Activated naive CD4-positive, alpha-beta T cell (primary cell): ENCODE measurements at regions not wholly inside any gene's neighbourhood (a gene's known extent, or its start where the extent isn't known, plus 50 kb on each side); places are given as distances from the start of the nearest gene placed in this dataset.

Experiments
- DNase-seq, 4 experiments: peaks; one replicate each; lab custom pipeline; 2025; lab: John Stamatoyannopoulos, UW

DNA sequence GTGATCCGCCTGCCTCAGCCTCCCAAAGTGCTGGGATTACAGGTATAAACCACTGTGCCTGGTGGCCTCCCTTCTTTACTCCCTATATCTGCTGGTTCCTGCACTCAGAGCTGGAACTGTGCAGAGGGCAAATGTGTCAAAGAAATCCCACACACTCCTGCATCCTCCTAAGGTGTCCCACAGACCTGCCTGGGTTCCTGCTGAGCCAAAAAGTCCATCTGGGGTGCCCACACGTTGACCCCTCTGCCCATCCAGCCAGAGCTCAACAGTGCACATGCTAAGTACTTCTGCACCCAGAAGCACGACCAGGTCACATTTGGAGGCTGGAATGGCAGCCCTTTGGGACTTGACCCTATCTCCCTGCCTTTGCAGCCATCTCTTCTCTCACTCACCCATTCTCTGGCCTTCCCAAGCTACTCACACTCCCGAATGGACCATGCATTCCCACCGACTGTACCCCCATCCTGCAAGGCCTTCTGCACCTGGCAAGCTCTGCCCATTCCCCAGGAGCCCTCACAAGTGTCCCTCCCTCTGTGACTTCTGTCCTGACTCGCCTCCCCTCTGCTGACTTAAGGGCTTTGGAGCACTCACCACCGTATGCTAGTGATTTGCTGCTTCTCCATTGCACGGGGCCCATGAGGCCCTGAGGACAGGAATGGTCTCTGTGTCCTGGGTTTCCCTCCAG lies 152.1 kb downstream of the KCTD15 start:
- DNase-seq, result no peak

DNA sequence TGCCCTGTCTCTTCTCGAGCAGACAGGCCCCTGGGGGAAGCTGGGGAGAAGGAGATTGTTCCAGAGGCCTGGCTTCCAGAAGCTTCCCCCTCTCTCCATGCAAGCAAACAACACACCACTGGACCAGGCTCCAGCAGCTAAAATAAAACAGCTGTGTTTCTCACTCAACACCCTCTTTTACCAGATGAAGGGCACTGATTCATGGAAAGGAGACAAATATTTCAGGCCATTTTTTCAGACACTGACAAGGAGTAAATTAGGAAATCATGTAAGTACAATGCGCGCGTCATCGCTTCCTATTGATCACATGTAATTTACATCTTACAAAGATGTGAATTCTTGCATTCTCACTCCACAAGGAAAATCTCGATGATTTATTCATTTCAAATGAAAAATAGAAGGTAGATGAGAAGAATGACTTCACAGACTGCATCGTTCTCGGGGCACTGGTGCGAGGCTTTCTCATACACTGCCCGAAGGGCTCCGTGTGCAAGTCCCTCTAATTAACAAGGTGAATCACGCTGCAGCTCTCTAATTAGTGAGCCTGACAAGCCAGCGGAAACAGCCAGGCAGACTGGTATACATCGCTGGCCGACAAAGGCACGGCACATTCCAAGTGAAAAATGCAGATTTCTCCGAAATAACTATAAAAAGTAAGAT lies 153.6 kb downstream of the KCTD15 start:
- no peak for DNase-seq

DNA sequence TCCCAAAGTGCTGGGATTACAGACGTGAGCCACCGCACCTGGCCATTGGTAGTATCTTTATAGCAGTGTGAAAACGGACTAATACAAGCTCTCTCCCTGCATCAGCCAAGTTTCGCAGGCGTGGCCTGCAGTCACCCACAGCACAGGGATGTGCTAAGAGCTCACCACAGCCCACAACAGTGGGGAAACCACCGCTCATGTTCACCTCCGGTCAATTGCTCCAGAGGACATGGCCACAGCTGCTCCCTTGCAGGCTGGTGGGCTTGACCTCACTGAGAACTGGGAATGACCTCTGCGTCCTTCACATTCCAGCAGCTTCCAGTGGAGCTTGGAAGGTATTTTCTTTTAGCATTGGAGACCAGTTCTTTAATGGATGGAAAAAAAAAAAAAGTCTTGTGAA lies 156.4 kb downstream of the KCTD15 start:
- DNase-seq, result no peak

DNA sequence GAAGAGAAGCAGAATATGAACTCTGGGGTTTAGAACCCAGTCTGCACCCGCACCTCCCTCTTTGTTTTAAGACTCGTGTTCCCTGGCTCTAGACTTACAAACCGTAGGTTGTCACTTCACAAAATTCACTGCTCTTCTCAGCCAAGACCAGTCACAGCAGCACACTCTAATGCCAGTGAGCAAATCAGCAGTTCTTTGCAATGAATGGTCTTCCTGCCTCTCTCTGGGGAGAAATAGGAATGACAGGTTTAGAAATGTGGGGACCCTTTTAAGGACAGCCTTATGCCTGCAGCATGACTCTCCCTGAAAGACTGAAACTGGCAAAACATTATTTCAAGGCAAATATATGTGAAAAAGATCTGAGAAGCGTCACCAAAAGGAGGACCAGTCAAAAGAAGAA lies 156.9 kb downstream of the KCTD15 start:
- no peak for DNase-seq

DNA sequence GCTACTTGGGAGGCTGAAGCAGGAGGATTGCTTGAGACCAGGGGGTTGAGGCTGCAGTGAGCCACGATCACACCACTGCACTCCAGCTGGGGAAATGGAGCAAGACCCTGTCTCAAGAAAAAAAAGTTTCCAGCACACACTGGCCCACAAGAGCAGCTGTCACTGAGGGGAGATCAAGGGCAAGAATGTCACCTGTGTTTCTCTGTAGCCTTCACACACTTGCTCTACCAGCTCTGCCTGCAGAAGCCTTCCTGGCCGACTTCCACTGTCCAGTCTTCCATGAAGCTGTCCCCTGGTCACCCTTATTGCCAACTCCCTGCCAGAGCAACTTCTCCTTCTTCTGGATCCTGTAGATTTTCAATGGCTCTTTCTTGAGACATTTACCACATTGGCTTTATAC lies 158.0 kb downstream of the KCTD15 start:
- DNase-seq, result no peak

DNA sequence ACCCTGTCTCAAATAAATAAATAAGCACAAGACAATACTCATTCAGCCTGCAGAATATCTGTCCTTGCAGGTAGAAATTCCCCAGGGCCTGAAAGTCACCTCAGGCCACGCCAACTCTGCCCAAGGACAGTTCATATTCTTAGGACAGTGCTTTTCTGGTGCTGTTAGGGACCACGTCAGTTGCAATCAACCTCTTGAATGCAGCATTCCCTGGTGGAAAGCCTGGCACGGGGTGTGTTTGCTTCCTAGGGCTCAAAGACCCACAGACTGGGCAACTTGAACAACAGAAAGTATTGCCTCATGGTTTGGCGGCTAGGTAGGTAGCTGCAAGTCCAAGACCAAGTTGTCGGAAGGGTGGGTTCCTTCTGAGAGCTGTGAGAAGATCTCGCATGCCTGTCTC lies 160.3 kb downstream of the KCTD15 start:
- no peak for DNase-seq

DNA sequence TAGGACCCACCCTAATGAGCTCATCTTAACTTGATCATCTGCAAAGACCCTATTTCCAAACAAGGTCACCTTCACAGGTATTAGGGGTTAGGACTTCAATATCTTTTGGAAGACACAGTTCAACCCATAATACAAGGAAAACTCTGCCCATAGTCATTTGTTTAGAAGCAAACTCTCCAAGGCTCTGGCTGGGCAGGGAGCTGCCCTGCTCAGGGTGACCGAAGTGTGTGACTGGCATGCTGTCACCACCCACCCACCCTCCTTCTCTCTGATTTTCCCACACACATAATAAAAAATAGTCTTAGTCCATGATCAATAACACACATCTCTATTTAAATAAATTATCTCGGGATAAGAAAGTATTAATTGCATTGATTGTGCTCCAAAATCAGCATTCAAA lies 161.1 kb downstream of the KCTD15 start:
- DNase-seq, result no peak

DNA sequence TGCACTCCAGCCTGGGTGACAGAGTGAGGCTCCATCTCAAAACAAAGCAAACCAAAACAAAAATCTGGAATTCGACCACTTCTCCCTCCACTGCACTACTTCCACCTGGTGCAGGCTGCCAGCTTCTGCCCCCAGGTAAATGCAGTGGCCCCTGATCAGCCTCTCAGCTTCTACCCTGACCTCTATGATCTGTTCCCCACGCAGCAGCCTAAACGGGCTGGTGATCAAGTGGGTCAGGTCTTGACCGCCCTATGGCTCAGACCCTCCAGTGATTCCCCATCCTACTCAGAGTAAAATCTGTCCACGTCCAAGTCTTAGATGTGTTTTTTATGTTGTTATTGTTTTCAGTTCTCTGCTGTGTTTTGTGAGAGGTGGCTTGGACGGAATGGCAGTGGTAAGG lies 163.9 kb downstream of the KCTD15 start:
- no peak for DNase-seq

DNA sequence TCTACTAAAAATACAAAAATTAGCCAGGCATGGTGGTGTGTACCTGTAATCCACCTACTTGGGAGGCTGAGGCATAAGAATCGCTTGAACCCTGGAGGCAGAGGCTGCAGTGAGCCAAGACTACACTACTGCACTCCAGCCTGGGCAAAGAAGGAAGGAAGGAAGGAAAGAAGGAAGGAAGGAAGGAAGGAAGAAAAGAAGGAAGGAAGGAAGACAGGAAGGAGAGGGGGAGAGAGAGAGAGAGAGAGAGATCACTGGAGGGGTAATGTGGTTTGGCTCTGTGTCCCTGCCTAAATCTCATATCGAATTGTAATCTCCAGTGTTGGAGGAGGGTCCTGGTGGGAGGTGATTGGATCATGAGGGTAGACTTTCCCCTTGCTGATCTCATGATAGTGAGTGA lies 165.5 kb downstream of the KCTD15 start:
- DNase-seq, result no peak

DNA sequence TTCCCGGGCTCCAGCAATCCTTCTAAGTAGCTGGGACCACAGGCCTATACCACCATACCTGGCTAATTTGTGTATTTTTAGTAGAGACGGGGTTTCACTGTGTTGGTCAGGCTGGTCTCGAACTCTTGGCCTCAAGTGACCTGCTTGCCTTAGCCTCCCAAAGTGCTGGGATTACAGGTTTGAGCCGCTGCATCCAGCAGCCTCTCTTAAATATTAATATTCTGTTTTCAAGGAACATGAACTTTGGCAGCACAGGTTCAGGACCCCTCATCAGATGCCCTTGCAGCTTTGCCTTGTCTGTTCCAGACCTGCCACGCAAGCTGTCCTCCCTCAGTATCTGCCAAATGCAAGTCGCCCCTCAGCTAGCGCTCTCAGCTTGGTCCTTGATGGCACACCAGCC lies 166.8 kb downstream of the KCTD15 start:
- no peak for DNase-seq

DNA sequence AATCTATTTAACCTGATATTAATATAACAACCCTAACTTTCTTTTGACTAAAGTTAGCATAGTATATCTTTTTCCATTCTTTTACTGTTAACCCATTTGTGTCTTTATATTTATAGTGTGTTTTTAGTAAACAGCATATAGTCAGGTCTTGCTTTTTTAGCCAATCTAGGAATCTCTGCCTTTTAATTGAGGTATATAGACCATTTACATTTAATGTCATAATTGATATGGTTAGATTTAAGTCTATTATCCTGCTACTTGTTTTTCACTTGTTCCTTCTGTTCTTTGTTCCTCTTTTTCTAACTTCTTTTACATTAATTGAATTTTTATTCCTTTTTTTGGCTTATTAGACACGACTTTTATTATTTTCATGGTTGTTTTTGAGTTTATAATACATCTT lies 174.4 kb downstream of the KCTD15 start:
- DNase-seq, result no peak

DNA sequence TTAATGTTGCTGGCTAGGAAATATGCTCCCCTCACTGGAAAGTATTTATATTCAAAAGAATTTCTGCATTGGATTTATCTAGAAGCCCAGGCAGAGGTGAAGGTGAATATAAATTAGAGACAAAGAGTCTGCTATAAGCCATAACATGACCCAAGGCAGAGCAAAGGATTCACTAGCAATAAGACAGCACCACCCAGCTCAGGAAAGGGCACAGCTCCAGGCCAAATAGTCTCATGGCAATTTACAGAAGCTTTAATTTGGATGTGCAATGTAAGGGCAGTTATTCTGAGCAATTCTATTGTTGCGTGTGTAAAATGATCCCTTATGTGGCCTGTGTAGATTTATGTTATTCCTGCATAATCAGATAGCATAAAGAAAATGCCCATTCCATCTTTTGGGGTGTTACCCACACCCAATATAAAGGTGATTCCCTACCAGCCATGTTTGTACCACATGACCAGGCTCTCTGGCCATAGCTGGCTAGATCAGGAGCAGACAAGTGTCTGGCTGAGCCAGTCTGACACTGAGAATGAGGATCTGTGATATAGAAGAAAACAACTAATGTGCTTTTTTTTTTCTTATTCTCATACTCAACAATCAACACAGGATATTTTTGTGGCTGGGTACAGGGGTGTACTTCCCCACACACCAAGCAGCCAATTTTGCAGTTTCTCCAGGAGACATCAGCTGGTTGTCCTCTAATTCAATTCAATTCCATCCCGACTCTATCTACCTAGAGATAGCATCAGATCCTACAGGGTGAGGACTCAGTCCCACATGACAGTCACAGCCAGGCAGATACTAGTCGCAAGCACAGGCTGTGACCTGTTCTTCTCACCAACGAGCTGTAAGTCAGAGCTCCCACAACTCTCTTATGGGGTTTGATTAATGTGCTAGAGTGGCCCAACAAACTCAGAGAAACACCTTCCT lies 181.4 kb downstream of the KCTD15 start:
- no peak for DNase-seq

DNA sequence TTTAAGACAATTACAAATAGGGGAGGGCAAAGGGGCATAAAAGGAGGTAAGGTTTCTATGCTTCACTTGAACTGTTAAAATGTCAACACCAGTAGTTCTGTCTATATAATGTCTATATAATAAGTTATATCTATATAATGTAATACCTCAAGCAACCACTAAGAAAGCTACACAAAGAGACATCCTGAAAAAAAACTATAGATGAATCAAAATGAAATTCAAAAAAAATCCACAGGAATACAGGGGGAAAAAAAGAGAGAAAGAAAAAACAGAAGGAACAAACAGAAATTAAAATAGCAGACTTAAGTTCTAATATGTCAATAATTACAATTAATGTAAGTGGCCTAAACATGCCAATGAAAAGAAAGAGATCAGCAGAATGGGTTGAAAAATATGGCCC lies 186.0 kb downstream of the KCTD15 start:
- DNase-seq, result no peak

DNA sequence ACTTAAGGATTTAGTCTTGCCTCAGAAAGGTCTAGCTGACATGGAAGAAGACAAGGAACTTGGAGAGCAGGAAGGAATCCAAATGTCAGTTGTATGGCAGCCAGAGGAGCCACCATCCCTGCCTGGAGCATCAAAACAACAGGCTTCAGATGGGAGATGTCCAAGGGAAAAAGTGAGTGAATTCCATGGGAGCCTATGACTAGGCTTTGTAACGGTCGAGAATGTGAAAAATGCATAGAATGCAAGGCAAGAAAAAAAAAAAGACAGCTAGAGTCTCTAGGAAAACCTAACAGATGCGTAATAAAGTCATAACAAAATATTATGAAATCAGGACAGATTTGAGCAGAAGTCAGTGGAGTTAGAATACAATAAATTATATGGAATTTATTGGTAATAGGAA lies 183.7 kb upstream of the LSM14A start:
- DNase-seq, result no peak

DNA sequence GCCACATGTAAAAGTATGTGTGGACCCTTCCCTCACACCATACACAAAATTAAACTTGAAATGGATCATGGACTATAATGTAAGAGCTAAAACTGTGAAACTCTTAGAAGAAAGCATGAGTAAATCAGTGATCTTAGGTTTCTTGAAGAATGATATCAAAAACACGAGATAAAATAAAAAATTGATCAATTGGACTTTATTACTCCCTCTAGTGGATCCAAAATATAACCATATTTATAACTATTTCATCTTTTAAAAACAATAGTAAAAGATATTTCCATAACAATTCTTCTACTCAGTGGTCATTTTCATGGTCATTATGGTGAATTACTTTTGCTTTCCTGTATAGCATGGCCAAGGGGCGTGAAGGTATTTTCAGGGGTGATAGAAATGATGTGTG lies 174.6 kb upstream of the LSM14A start:
- no peak for DNase-seq

DNA sequence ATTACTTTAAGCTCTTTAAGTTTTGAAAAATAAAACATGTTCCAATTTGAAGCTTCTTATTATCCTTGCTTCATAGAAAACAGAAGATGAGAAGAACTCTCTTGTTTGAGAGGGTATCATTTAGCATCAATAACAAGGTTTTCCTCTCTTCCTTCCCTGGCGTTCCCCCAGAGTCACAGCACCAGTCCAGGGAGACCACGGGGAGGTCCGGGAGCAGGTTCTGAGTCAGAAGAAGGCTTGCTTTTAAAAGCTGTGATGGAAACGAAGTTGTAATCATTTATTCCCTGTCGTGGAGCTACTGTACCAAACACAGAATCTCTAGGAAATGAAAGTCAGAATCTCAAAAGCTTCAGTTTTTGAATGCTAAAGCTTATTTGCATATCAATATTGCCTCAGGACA lies 174.0 kb upstream of the LSM14A start:
- DNase-seq, result no peak

DNA sequence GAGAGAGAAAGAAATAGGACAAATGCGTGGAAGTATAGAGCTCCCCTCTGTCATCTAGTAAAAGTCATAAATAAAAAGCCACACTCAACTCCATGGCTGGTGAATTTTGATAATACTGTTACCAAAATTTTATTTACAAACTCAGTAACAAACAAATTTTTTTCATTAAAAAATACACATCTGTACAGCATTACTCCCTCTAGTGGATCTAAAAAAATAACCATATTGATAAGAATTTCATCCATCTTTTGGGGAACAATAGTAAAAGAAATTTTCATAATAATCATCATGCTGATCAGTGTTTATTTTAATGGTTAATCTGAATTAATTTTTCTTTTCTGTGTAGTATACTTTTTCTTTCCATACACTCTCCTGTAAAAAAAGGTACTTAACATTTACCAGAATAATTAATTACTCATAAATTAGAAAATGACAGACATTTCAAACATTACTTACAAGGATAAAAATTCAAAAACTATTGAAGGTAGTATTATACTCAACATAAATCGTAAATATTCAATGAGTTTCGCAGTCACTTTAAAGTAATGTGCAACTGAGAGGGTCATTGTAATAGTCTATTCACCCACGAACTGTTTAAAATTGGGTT lies 173.5 kb upstream of the LSM14A start:
- no peak for DNase-seq

DNA sequence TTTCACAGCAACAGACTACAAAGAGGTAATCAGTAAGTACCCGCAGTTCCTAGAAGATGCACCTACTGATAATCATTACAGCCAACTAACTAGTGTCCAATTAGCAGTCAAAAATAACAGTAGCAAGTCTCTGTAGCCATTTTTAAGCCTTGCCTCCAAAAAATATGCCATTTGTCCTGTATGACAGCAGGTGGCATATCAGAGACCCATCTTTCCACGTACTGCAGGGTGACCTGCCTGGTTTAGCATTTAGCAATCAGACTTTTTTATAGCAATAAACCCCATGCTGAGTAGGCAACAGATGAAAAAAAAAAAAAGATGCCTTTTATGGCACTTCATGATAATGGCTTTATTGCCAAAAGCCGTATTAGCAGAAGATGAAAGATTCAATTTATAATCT lies 155.3 kb upstream of the LSM14A start:
- DNase-seq, result no peak

DNA sequence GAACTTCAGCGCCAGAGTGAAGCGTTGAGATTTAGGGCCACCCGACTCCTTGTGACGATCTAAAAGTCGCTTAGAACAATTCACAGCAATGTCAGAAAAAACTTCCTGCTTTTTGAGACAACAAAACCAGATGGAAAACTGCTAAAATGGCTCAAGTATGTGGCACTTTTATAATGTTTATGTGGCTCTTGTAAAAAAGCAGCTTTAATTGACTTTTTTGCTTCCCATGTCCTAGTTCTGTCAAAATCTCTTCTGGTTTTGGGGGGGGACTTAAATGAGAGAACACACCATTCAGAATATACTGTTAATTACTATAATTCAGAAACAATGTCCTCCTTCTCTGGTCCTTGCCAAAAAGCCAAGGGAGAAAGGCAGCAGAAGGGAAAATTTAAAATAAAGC lies 154.7 kb upstream of the LSM14A start:
- no peak for DNase-seq

DNA sequence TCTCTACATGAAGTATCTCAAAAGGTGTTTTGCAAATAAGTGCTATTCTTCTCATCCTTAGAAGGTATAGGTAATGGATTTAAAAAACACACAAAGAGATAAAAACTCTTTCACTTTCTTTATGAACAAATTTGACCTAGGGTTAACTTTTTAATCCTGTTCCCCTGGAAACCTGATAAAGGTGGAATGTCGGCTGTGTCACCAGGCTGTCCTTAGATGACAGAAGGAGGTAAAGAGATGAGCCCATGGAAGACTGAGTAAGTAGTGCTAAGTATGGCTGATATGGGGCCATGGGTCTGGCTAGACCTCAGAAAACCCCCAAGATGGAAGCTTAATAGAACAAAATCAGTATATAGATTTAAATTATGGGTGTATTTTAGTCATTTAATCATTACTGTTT lies 153.8 kb upstream of the LSM14A start:
- DNase-seq, result no peak

DNA sequence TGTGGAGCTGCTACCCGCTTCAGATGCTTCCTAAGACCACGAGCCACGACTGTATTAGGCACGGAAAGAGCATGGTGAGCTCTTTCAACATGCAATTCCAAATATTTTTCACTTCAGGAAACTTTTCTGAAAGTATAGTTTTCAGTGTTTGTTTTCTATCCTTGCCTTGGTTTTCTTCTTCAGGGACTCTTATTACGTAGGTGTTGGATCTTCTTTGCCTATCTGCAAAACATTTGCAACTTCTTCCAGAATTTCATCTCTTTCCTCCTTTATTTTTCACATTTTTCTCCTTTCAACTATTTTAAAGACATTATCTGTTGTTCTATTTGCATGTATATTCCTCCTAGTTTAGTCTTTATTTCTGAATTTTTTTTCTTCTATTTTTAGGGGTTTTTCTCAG lies 148.9 kb upstream of the LSM14A start:
- DNase-seq, result no peak

DNA sequence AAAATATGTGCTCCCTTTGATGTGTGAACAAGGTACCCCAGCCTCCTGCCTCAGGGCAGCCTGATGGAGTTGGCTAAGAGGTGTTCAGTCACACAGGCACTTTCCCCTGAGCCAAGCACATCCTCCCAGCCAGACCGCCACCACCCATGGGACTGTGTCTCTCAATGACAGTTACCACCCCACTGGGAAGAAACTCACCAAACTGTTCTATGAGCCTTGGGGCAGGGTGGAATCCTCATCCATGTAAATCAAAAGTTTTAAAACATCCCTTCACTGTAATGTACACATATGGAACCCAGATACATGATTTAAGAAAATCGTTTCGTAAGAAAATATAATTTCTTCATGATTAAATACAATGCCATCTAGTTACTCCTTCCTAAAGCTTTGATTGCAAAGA lies 138.4 kb upstream of the LSM14A start:
- no peak for DNase-seq
